ENCODE measurements at regions not wholly inside any gene's neighbourhood (a gene's known extent, or its start where the extent isn't known, plus 50 kb on each side); places are given as distances from the start of the nearest gene placed in this dataset.

DNA sequence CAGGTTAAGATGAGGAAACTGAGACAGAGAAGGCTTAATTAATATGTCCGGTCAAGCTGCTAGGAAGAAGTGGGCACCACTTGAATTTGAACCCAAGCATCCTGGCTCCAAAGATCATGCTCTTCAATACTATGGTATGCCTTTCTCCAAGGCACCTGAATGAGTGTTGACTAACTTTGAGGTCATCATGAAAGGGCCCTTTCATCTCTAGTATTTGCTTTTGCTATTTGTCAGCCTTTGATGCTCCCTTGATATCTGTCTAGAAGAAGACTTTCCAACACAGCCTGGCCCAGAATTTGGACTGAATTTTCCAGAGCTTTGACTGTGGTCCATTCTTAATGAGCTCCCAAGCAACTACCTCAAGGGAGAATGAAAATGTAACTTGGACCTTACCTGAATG lies 179.1 kb upstream of the DKK2 start:
- POLR2A ChIA-PET: no interaction called here
- H4K20me1 ChIP-seq (ENCODE audit: insufficient read depth): no peaks in the 10 kb centered on the region
- H2AFZ ChIP-seq (ENCODE audit: low read depth, low read length, poor library complexity, severe bottlenecking): no peak overlapping the region
- TF ChIP-seq YY1 (IDR thresholded peaks at IDR 0.05; ENCODE audit: extremely low read depth, insufficient replicate concordance, low read depth, low read length) (no peak), EGR1 (IDR thresholded peaks at IDR 0.05; ENCODE audit: low read depth) (no peak), ATF3 (IDR thresholded peaks at IDR 0.05) (no peak), CBX3 (IDR thresholded peaks at IDR 0.05; ENCODE audit: low read depth) (no peak), SIN3A (IDR thresholded peaks at IDR 0.05; ENCODE audit: low read depth) (no peak), ELF1 (IDR thresholded peaks at IDR 0.05; ENCODE audit: borderline replicate concordance, low read depth) (no peak), EZH2phosphoT487 (IDR thresholded peaks at IDR 0.05; ENCODE audit: borderline replicate concordance) (no peak)
- no peak overlapping the region for H3K27ac ChIP-seq (ENCODE audit: low read depth, low read length)
- H3K27me3 ChIP-seq (ENCODE audit: insufficient read depth, low read length): no peaks in the 10 kb centered on the region
- H3K9ac ChIP-seq (ENCODE audit: low read length): no peak overlapping the region
- intact Hi-C loops (cut with micrococcal nuclease): no loop called here
- RAD21 ChIA-PET (ENCODE audit: low non-redundant PET in 1 of 2, low total read pairs in 2 of 2, uncharacterized antibody in 2 of 2, unreplicated experiment in 2 of 2): no interaction called here
- H3K36me3 ChIP-seq (ENCODE audit: control insufficient read depth in 1 of 2, insufficient read depth in 2 of 2, low read length in 2 of 2): no peaks in the 10 kb centered on the region
- no peak overlapping the region for H3K4me3 ChIP-seq (replicated peaks in 1 of 2; ENCODE audit: low read depth in 1 of 2, low read length in 2 of 2)
- ATAC-seq: no peak
- no peaks in the 10 kb centered on the region for H3K9me2 ChIP-seq (ENCODE audit: insufficient read depth)
- no peaks in the 10 kb centered on the region for H3K9me3 ChIP-seq (ENCODE audit: control insufficient read depth in 1 of 2, insufficient read depth in 1 of 2, low read depth in 1 of 2, low read length in 2 of 2)
- H3K79me2 ChIP-seq (ENCODE audit: insufficient read depth, low read length): no peaks in the 10 kb centered on the region
- H3K4me2 ChIP-seq (ENCODE audit: low read length): no peak overlapping the region
- no peaks in the 10 kb centered on the region for H3K4me1 ChIP-seq (ENCODE audit: control insufficient read depth in 1 of 2, insufficient read depth in 2 of 2, low read length in 2 of 2)
- no peak for DNase-seq (ENCODE audit: low read depth, low spot score)
- CTCF ChIA-PET: no interaction called here
- BruUV-seq (replicated peaks): no TSS peak

GRCh38 chr4:107213880-107214279 lies 177.8 kb upstream of the DKK2 start:
- H2AFZ ChIP-seq (ENCODE audit: low read depth, low read length, poor library complexity, severe bottlenecking): no peak overlapping the region
- no TSS peak for BruUV-seq (replicated peaks)
- CTCF ChIA-PET: no interaction called here
- RAD21 ChIA-PET (ENCODE audit: low non-redundant PET in 1 of 2, low total read pairs in 2 of 2, uncharacterized antibody in 2 of 2, unreplicated experiment in 2 of 2): no interaction called here
- H3K36me3 ChIP-seq (ENCODE audit: control insufficient read depth in 1 of 2, insufficient read depth in 2 of 2, low read length in 2 of 2): no peaks in the 10 kb centered on the region
- no peaks in the 10 kb centered on the region for H3K79me2 ChIP-seq (ENCODE audit: insufficient read depth, low read length)
- no peaks in the 10 kb centered on the region for H4K20me1 ChIP-seq (ENCODE audit: insufficient read depth)
- H3K27me3 ChIP-seq (ENCODE audit: insufficient read depth, low read length): no peaks in the 10 kb centered on the region
- DNase-seq (ENCODE audit: low read depth, low spot score) (no peak), ATAC-seq (no peak)
- POLR2A ChIA-PET: no interaction called here
- no peak overlapping the region for H3K4me3 ChIP-seq (replicated peaks in 1 of 2; ENCODE audit: low read depth in 1 of 2, low read length in 2 of 2)
- no peak overlapping the region for H3K9ac ChIP-seq (ENCODE audit: low read length)
- H3K27ac ChIP-seq (ENCODE audit: low read depth, low read length): no peak overlapping the region
- no peaks in the 10 kb centered on the region for H3K4me1 ChIP-seq (ENCODE audit: control insufficient read depth in 1 of 2, insufficient read depth in 2 of 2, low read length in 2 of 2)
- no peaks in the 10 kb centered on the region for H3K9me3 ChIP-seq (ENCODE audit: control insufficient read depth in 1 of 2, insufficient read depth in 1 of 2, low read depth in 1 of 2, low read length in 2 of 2)
- no peak overlapping the region for H3K4me2 ChIP-seq (ENCODE audit: low read length)
- intact Hi-C loops (cut with micrococcal nuclease): no loop called here
- TF ChIP-seq MAX (IDR thresholded peaks at IDR 0.05): no peak
- TF ChIP-seq SRF (IDR thresholded peaks at IDR 0.05; ENCODE audit: low read depth): no peak
- no peak for TF ChIP-seq EZH2phosphoT487 (IDR thresholded peaks at IDR 0.05; ENCODE audit: borderline replicate concordance)
- no peak for TF ChIP-seq RAD21 (IDR thresholded peaks at IDR 0.05; ENCODE audit: low read depth)
- TF ChIP-seq, protein P1, sequence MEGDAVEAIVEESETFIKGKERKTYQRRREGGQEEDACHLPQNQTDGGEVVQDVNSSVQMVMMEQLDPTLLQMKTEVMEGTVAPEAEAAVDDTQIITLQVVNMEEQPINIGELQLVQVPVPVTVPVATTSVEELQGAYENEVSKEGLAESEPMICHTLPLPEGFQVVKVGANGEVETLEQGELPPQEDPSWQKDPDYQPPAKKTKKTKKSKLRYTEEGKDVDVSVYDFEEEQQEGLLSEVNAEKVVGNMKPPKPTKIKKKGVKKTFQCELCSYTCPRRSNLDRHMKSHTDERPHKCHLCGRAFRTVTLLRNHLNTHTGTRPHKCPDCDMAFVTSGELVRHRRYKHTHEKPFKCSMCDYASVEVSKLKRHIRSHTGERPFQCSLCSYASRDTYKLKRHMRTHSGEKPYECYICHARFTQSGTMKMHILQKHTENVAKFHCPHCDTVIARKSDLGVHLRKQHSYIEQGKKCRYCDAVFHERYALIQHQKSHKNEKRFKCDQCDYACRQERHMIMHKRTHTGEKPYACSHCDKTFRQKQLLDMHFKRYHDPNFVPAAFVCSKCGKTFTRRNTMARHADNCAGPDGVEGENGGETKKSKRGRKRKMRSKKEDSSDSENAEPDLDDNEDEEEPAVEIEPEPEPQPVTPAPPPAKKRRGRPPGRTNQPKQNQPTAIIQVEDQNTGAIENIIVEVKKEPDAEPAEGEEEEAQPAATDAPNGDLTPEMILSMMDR (IDR thresholded peaks at IDR 0.05 in 2 of 3, conservative IDR thresholded peaks at IDR 0.05 in 1 of 3; ENCODE audit: borderline replicate concordance in 1 of 3, insufficient read depth in 1 of 3, low read depth in 2 of 3, low read length in 2 of 3): no peak
- TF ChIP-seq FOSL1 (IDR thresholded peaks at IDR 0.05; ENCODE audit: low read depth): no peak
- TF ChIP-seq ATF3 (IDR thresholded peaks at IDR 0.05): no peak
- no peaks in the 10 kb centered on the region for H3K9me2 ChIP-seq (ENCODE audit: insufficient read depth)
